GM19372 (cell line): ENCODE measurements at regions not wholly inside any gene's neighbourhood (a gene's known extent, or its start where the extent isn't known, plus 50 kb on each side); places are given as distances from the start of the nearest gene placed in this dataset.

Experiments used
- ATAC-seq: cut with Tn5 transposase; IDR thresholded peaks from one replicate; pipeline ENCODE4 v1.9.1; 2021; ENCODE audit warnings: mild to moderate bottlenecking, low read depth, moderate library complexity; ENCODE audit not compliant: unreplicated experiment

GRCh38 chr3:144067059-144067458, 95.4 kb downstream of the DIPK2A start:
- ATAC-seq, result no peak

GRCh38 chr3:144073698-144074097, 102.1 kb downstream of the DIPK2A start:
- no peak for ATAC-seq

- no peak for ATAC-seq
Observed at GRCh38 chr3:144079634-144080033, 108.0 kb downstream of the DIPK2A start.

- ATAC-seq, result no peak
Observed at GRCh38 chr3:144084929-144085328, 113.3 kb downstream of the DIPK2A start.

GRCh38 chr3:144085964-144086363, 114.3 kb downstream of the DIPK2A start:
- ATAC-seq, result no peak

- ATAC-seq, result no peak
Observed at GRCh38 chr3:144096016-144096415, 124.4 kb downstream of the DIPK2A start.

GRCh38 chr3:144097163-144097562, 125.5 kb downstream of the DIPK2A start:
- no peak for ATAC-seq

GRCh38 chr3:144098691-144099090, 127.1 kb downstream of the DIPK2A start:
- ATAC-seq, result no peak

GRCh38 chr3:144102421-144102820, 130.8 kb downstream of the DIPK2A start:
- no peak for ATAC-seq

- ATAC-seq, result no peak
Observed at GRCh38 chr3:144104186-144104585, 132.6 kb downstream of the DIPK2A start.

GRCh38 chr3:144104679-144105078, 133.1 kb downstream of the DIPK2A start:
- ATAC-seq, result no peak

- no peak for ATAC-seq
Observed at GRCh38 chr3:144105542-144105941, 133.9 kb downstream of the DIPK2A start.

- no peak for ATAC-seq
Observed at GRCh38 chr3:144106970-144107369, 135.3 kb downstream of the DIPK2A start.

- ATAC-seq, result no peak
Observed at GRCh38 chr3:144107923-144108322, 136.3 kb downstream of the DIPK2A start.

- peak; percentile 90 for ATAC-seq
Observed at GRCh38 chr3:144109944-144110343, 138.3 kb downstream of the DIPK2A start.

GRCh38 chr3:144112036-144112435, 140.4 kb downstream of the DIPK2A start:
- ATAC-seq, result no peak

GRCh38 chr3:144112437-144112836, 140.8 kb downstream of the DIPK2A start:
- no peak for ATAC-seq

GRCh38 chr3:144114767-144115166, 143.1 kb downstream of the DIPK2A start:
- ATAC-seq, result no peak

- no peak for ATAC-seq
Observed at GRCh38 chr3:144119633-144120032, 148.0 kb downstream of the DIPK2A start.

- ATAC-seq, result no peak
Observed at GRCh38 chr3:144121661-144122060, 150.0 kb downstream of the DIPK2A start.

GRCh38 chr3:144127014-144127413, 155.4 kb downstream of the DIPK2A start:
- no peak for ATAC-seq

GRCh38 chr3:144127700-144128099, 156.1 kb downstream of the DIPK2A start:
- peak; percentile 4 for ATAC-seq
